Endothelial cell of umbilical vein (primary cell): ENCODE measurements at regions not wholly inside any gene's neighbourhood (a gene's known extent, or its start where the extent isn't known, plus 50 kb on each side); places are given as distances from the start of the nearest gene placed in this dataset.

ENCODE experiments used
- CTCF ChIP-seq, 2 donors: IDR thresholded peaks; 1 replicate in 1 of 2; 2 replicates in 1 of 2; pipeline ENCODE4 v1.5.1; 2011; ENCODE audit warnings: low read length in 2 of 2, mild to moderate bottlenecking in 2 of 2, moderate library complexity in 2 of 2, control low read depth in 1 of 2, inconsistent platforms in 1 of 2, low read depth in 1 of 2; ENCODE audit not compliant: insufficient read depth in 1 of 2; ENCODE audit errors: extremely low read depth in 1 of 2
- EZH2 ChIP-seq: IDR thresholded peaks from 2 replicates; pipeline ENCODE4 v1.6.1; 2012; ENCODE audit warnings: borderline replicate concordance, low read depth, mild to moderate bottlenecking, moderate library complexity, low read length, inconsistent platforms; ENCODE audit not compliant: severe bottlenecking
- FOS ChIP-seq: IDR thresholded peaks from 2 replicates; pipeline ENCODE4 v1.6.1; 2011; ENCODE audit warnings: mild to moderate bottlenecking, low read length, moderate library complexity, borderline replicate concordance; ENCODE audit not compliant: insufficient read depth
- JUN ChIP-seq: IDR thresholded peaks from 2 replicates; pipeline ENCODE4 v1.6.1; 2011; ENCODE audit warnings: borderline replicate concordance, low read depth; ENCODE audit not compliant: insufficient read length, insufficient read depth
- MAX ChIP-seq: IDR thresholded peaks from 2 replicates; pipeline ENCODE4 v1.6.1; 2011; ENCODE audit not compliant: insufficient read depth, insufficient read length
- MYC ChIP-seq: IDR thresholded peaks from one replicate; pipeline ENCODE4 v1.6.1; 2011; ENCODE audit warnings: mild to moderate bottlenecking, low read depth, low read length
- POLR2A ChIP-seq: IDR thresholded peaks from 2 replicates; pipeline ENCODE4 v1.6.1; 2012; ENCODE audit warnings: low read depth, mild to moderate bottlenecking, control low read depth, low read length
- POLR2AphosphoS5 ChIP-seq: IDR thresholded peaks from 2 replicates; pipeline ENCODE4 v1.6.1; 2012; ENCODE audit warnings: low read depth, mild to moderate bottlenecking, control low read depth, low read length, moderate library complexity; ENCODE audit not compliant: insufficient read depth

GRCh38 chr7:67940400-67940799, 943.8 kb downstream of the TYW1 start:
- no peak for TF ChIP-seq POLR2A
- no peak for TF ChIP-seq EZH2
- TF ChIP-seq CTCF (IDR thresholded peaks at IDR 0.05; ENCODE audit: extremely low read depth in 1 of 2, insufficient read depth in 1 of 2, low read depth in 1 of 2, low read length in 2 of 2) = no peak
- no peak for TF ChIP-seq POLR2AphosphoS5
- TF ChIP-seq MAX = no peak
- no peak for TF ChIP-seq FOS
- TF ChIP-seq MYC = no peak
- no peak for TF ChIP-seq JUN
